DMS 273 treated with DMSO at 0.1 percent for 48 hours (cell line): ENCODE measurements at regions not wholly inside any gene's neighbourhood (a gene's known extent, or its start where the extent isn't known, plus 50 kb on each side); places are given as distances from the start of the nearest gene placed in this dataset.
"Not testable (repeated sequence)": the region's sequence is repeated elsewhere in the genome, so short reads cannot be mapped to it uniquely, and the experiment has no call there.

Experiments used
- DNase-seq: peaks from one replicate; lab custom pipeline; 2025; lab: John Stamatoyannopoulos, UW

GRCh38 chr2:237217995-237218616 is 132.4 kb downstream of the COPS8 start:
- no peak for DNase-seq

GRCh38 chr2:237218756-237219155 is 133.1 kb downstream of the COPS8 start:
- DNase-seq: no peak

GRCh38 chr2:237219826-237220225 is 134.1 kb downstream of the COPS8 start:
- DNase-seq: no peak

GRCh38 chr2:237221443-237221842 is 135.8 kb downstream of the COPS8 start:
- no peak for DNase-seq

GRCh38 chr2:237222178-237222577 is 136.5 kb downstream of the COPS8 start:
- no peak for DNase-seq

GRCh38 chr2:237222601-237223041 is 136.9 kb downstream of the COPS8 start:
- DNase-seq: no peak

GRCh38 chr2:237223201-237223861 is 137.6 kb downstream of the COPS8 start:
- no peak for DNase-seq

- no peak for DNase-seq
These were observed 141.5 kb downstream of the COPS8 start for GRCh38 chr2:237227190-237227589.

GRCh38 chr2:237227592-237228280 is 142.0 kb downstream of the COPS8 start:
- DNase-seq: no peak

GRCh38 chr2:237228281-237228625 is 142.6 kb downstream of the COPS8 start:
- no peak for DNase-seq

- no peak for DNase-seq
These were observed 144.2 kb downstream of the COPS8 start for GRCh38 chr2:237229905-237230304.

- no peak for DNase-seq
These were observed 144.7 kb downstream of the COPS8 start for GRCh38 chr2:237230355-237230754.

GRCh38 chr2:237231593-237231992 is 145.9 kb downstream of the COPS8 start:
- no peak for DNase-seq

GRCh38 chr2:237232166-237232565 is 146.5 kb downstream of the COPS8 start:
- DNase-seq: no peak

GRCh38 chr2:237234268-237234667 is 148.6 kb downstream of the COPS8 start:
- no peak for DNase-seq

GRCh38 chr2:237235383-237236095 is 149.8 kb downstream of the COPS8 start:
- no peak for DNase-seq

GRCh38 chr2:237236188-237236587 is 150.5 kb downstream of the COPS8 start:
- DNase-seq: no peak

GRCh38 chr2:237238249-237238648 is 152.6 kb downstream of the COPS8 start:
- DNase-seq: no peak

GRCh38 chr2:237240252-237240651 is 154.6 kb downstream of the COPS8 start:
- no peak for DNase-seq

GRCh38 chr2:237240868-237241267 is 155.2 kb downstream of the COPS8 start:
- not testable (repeated sequence) for DNase-seq

- no peak for DNase-seq
These were observed 156.4 kb downstream of the COPS8 start for GRCh38 chr2:237242091-237242536.

GRCh38 chr2:237243487-237243886 is 157.8 kb downstream of the COPS8 start:
- no peak for DNase-seq

GRCh38 chr2:237244178-237244577 is 158.5 kb downstream of the COPS8 start:
- DNase-seq: no peak
